CD4-positive, alpha-beta T cell treated with Interferon alpha-2 for 1 hour (primary cell): ENCODE measurements at regions not wholly inside any gene's neighbourhood (a gene's known extent, or its start where the extent isn't known, plus 50 kb on each side); places are given as distances from the start of the nearest gene placed in this dataset.

ENCODE experiments used
- DNase-seq, 2 donors: peaks; one replicate each; pipeline ENCODE4 v3.0.0-alpha.2; 2020 to 2022

DNA sequence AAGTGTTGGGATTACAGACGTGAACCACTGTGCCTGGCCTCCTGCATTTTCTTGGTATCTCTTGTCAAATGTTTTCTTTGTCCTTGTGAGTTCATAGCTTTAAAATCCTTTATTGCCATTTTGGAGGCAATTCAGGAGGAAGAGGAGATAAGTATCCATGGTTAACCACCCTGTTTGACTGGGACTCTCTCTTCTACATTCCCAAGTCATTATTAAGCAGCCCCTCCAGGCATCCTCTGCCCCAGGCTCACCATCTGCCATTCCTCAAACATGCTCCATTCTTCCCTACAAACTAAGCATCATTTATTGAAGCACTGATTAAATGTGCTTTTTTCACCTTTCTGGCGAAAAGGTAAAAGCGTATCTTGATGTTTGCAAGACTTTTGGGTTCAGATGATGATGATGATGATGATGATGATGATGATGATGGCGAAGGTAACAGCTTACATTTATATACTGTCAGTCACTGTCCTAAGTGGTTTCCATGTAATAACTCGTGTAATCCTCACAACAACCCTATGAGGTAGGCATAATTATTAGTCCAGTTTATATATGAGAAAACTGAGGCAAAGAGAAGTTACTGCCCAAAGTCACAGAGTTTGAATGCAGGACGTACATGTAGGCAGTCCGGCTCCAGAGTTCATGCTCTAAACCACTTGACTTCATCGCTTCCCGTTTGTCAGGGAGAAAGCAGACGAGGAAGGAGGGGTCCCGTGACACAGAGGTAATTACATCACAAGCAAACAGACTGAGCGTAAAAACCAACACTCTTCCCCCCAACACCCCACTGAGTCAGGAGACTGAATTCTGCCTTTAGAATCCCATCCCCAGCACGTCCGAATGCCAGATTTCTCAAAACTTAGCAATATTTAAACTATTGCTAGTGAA lies 69.7 kb upstream of the ACKR3 start:
- no peak for DNase-seq

DNA sequence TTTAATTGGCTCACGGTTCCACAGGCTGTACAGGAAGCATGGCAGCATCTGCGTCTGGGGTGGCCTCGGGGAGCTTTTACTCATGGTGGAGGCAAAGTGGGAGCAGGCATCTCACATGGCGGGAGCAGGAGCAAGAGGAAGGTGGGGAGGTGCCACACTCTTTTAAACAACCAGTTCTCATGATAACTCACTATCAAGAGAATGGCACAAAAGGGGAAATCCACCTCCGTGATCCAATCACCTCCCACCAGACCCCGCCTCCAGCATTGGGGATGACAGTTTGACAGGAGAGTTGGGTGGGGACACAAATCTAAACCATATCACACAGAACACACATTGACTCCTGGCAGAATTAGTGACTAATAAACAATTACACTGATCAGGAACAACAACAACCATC lies 68.6 kb upstream of the ACKR3 start:
- DNase-seq = no peak

DNA sequence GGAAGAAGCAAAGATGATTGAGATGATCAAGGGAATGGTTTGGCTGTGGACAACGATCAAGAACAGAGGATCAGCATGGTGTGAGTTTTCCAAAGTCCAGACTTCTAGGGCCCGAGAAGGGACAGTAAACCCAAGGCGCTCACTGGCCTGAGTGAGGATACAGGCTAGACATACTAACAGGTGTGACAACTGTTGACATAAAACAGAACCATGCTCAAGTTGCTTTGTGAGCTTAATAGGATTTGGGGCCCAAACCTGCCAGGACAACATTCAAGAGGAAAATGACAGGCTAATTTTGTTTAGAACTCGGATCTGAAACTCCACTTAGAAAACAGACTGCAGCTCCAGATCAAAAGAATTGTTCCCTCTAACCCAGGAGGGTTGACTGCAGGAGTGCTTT lies 68.1 kb upstream of the ACKR3 start:
- DNase-seq = no peak

DNA sequence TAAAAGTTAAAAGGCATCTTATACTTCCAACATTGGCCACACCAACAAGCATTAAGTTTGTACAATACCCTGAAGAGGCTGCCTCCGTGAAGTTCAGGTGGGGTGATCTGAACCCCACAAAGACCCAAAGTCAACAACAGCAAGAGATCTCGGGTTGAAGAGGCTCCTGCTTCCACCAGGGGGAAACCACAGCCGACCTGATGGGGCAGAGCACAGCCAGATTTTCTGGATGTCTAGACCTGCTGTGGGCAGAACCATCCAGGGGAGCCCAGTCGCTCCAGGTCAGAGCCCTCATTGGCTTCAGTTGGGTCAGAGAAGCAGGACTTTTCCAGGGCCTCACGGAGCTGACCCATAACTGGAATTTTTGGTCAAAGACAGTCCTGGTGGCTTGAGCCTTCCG lies 66.5 kb upstream of the ACKR3 start:
- peak in 1 of 2 donors; percentile 22 for DNase-seq

DNA sequence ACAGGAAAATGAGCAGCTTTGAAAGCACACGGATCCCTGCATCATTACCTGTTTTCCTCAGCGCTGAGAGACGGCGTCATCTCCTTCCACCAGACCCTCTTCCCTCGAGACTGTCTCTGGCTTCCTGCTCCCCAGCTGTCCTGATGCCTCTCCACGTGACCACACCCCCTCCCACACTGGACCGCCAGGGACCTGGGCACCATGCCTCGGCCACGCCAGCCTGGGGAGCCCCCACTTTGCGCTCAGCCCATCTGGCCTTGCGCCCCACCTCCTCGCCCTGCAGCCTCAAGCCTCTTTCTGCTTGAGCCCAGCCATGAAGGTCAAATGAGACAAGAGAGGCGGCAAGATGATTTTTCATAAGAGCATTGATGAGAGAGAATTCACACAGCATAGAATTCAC lies 66.0 kb upstream of the ACKR3 start:
- no peak for DNase-seq

DNA sequence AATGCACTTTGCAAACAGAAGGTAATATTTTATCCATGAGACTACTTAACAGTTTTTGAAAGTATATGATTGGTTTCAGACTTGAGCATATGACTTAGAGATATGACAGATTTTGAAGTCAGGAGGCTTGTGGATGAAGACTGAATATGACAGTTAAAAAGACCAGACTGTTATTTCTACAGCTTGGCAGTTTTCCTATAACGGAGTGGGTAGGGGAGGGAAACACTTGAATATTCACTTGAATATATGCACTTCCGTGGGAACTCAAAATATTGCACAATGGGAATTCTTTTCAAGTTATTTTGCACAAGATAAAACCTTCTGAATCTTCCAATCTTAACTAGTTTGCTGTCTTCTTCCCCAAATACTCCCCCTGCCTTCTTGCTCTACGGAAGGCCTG lies 64.6 kb upstream of the ACKR3 start:
- no peak for DNase-seq

DNA sequence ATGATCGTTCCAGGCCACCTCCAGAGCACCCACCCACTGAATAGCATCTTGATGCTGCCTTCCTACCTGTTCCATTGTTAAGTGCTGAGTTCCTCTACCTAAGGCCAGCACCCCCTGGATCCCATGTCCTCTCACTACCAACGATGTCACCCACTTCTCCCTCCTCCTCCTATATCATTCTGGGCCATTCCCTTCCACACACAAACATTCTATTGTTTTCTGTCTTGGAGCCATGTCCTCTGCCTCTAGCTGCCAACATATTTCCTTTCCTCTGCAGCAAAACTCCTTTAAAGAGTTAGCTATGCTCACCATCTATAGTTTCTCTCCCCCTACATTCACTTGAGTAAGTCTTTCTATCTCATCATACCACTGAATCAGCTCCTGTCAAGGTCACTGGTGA lies 64.0 kb upstream of the ACKR3 start:
- DNase-seq = no peak

DNA sequence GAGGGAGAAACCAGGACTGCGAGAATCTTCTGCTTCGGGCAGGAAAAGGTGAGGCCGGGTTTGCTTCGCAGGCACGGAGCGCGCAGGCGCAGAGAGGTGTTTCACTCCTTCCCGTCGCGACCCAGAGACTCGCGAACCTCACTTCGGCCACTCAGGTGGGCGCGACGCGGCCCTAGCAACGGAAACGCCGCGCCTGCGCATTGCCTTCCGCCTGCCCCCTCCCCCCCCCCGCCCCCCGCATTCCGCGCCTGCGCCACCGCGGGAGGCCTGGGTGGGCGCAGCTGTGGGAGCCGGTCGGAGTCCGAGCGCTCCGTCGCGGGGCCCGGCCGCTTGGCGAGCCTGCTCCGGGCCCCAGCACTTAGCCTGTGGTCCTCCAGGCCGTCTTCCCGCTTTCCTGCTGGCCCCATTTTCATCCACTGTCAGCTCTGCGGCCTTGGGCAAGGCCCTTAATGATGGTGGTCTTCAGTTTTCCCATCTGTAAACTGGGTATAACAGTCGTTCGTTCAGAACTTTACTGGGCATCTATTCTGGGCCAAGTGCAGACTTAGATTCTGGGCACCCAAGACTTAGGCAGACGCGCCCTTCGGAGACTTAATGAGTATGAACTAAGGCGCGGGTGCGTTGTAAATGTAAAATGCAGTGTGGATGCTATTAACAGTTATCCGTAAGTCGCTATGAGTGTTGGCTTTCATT lies 62.1 kb upstream of the ACKR3 start:
- DNase-seq = peak; percentile 65 to 69

DNA sequence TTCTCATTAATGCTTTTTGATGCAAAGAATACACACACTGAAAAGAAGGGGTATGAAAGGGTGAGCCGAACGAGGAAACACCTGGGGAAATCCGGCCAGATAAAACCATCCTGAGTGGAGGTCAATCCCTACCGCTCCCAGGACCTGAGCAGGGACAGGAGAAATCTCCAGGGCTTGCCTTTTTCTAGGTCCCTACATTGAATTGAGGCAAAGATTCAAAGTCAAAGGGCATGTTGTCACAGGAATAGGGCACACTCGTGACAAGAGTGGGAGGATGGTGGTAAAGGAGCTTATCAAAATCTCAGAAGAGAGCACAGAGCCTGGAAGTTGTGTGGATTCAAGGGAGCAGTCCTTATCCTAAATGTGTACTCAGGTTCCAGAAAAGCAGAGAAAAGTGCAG lies 61.2 kb upstream of the ACKR3 start:
- no peak for DNase-seq

DNA sequence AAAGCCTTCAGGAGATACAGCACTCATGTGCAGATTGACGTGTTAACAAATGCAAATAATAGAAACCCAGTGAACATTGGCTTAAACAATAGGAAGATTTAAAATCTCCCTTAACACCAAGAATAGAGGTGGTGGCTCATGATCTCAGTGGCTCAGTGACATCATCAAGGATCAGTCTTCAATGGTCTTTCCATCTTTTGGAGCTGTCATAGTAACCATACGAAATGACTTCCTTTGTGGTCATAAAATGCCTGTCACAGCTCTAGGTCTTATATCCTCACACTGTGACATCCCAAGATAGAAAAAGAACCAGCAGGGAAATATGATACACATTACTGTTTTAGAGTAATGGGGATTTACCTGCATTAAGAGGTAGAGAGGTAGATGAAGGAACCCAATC lies 59.6 kb upstream of the ACKR3 start:
- no peak for DNase-seq

DNA sequence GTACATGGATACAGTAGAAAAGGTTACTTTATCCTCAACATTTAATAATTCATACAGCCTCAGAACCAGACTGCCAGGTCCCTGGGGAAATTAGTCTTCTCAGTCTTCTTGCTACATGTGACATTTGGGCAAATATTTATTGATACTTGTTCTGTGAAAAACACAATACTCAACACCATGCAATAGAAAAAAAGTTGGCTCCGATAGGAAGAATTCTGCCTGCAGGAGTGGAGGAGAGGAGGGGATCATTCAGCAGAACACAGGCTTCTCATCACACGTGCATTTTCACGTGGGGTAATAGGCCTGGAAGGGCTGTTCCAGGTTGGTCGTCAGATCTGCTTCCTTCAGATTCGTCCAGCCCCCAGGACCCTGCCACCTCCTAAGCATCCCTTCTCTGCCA lies 58.4 kb upstream of the ACKR3 start:
- DNase-seq = no peak

DNA sequence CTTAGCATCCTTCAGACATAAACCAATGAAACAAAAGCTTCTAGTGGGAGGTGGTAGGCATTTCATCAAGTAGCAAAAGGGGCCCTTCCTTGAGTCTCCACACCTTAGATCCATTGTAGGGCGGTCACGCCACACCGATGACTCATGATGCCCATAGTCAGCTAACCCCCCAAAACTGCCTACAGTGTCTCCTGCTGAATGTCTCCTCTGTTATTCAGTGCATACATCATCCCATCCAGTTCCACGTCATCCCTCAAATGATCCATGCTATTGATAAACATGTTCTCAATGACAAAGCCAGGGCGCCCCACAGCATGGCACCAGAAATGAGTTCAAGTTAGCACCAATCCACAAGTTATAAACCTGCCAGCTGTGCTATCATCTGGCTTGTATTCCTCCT lies 57.4 kb upstream of the ACKR3 start:
- no peak for DNase-seq

DNA sequence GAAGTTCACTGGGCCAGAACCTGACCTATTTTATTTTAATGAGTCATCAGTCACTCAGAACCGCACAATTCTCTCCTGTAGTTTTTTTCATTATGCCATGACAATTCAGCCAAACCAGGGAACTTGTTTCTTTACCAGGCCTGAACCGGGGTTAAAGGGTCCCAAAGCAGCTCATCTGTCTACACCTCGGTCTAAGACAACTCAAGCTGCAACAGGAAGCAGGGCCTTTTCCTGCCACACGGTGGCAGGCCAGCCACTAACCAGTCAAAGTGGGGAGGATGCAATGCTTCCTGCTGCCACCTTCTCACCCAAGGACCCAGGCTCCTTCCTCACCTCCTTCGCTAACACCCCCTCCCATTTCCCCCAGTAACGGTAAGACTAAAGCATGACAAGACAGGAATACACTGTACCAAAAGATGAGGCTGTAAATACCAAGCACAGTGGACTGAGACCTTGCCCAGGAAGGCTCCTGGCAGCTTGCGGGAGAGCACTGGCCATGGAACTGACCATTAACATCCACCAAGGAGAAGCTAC lies 56.7 kb upstream of the ACKR3 start:
- peak; percentile 76 to 80 for DNase-seq

DNA sequence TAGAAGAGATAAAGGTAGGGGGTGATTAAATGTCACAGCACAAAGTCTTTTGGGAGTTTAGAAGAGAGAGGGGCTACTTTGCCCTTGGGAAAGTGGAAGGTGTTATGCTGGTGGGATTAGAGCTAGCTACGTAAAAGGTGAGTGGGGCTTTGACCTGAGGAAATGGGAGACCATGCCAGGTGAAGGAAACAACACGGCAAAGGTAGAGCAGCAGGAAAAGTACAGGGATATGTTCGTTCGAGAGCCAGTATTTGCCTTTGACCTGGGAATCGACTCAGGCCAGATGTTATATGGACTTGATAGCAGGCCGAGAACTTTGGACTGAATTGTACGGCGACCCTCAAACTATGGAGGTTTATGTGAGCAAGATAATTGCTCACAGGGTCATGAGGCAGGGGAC lies 55.7 kb upstream of the ACKR3 start:
- no peak for DNase-seq

DNA sequence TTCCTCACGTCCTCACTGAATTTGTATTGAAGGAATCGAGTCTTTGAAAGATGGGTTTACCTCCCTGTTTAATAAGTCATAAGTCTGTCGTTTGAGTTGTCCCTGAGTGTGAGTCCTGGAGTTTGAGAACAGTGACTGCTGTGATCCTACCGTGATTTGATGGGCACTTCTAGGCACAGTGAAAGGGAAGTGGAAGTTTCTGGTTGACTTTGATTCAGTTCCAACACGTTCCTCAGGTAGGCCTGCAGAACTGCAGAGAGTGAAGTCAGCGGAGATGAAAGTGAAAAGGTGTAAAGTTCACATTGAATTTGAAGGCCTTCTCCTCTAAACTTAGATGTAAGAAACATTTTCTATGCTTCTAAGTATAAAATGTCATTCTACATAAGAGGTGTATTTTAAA lies 52.9 kb upstream of the ACKR3 start:
- no peak for DNase-seq

DNA sequence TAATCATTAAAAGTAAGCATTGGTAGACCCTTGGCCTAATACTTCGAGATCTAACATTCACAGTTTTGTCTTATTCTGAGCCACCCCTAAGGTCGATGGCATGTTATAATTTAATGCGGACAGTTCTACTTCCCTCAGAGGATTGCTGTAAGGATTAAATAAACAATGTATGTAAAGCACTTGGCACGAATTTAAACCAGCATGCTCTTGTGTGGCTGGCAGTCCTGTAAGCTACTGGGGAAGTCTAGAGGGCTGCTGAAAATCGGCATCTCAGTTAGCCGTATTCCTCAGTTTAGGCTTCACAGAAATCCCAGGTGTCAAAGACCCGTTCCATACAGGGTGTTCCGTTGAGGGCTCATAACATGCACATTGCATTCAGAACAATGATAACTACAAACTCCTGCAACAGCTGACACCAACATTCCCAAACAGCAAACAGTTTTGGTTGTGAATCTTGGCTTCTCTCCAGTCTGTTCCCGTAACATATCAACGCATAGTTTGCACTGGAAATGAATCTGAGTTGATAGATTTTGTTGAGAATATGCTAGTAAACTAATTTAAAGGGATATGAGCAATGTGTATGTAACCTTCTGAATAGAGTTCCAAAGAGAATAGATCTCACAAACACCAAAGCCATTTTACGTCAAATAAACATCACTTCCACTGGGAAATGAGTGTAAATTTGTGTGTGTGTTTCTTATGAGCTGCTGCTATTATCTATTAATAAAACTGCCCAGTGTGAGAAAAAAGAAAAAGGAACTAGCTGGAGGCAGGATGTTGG lies 52.2 kb upstream of the ACKR3 start:
- no peak for DNase-seq
